ENCODE measurements at regions not wholly inside any gene's neighbourhood (a gene's known extent, or its start where the extent isn't known, plus 50 kb on each side); places are given as distances from the start of the nearest gene placed in this dataset.
"Not testable (repeated sequence)": the region's sequence is repeated elsewhere in the genome, so short reads cannot be mapped to it uniquely, and the experiment has no call there.

DNA sequence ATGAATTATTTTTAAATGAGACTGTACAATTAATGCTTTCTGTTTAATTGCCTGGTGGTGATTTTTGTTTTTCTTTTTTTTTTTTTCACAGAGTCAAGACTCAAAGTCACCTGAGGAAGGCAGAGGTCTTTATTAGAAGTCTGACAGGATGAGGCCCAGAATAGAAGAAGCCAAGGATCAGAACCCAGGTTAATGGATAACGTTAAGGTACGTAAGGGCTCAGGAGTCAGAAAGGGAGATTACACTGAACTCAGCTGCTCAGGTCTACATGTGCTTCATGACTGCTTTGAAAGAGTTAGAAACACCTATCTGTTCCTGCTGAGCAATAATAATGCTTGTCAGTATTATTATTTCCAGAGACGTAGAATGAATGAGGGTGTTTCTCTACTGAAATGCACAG, 196.5 kb downstream of the LRATD1 start:
- DNase-seq, result no peak

- peak in 1 of 2 experiments; percentile 43 for DNase-seq
Measured at GRCh38 chr2:14831458-14831857, 198.9 kb downstream of the LRATD1 start.

- no peak for DNase-seq
Measured at GRCh38 chr2:14843507-14844204, 211.1 kb downstream of the LRATD1 start.

DNA sequence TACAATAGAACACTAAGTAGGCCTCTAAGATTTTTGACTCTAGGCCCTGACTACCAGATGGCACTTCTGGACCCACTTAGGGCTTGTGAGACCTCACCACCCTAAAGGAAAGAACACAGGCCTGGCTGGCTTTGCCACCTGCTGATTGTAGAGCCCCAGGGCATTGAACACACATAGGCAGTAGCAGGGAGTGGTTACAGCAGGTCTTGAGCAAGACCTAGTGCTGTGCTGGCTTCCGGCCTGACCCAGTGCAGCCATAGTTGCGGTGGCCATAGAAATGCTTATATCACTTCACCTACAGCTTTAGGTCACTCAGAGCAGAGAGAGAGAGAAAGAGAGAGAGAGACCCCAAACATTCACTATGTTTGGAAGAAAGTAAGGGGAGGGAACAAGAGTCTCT, 223.2 kb downstream of the LRATD1 start:
- no peak for DNase-seq

DNA sequence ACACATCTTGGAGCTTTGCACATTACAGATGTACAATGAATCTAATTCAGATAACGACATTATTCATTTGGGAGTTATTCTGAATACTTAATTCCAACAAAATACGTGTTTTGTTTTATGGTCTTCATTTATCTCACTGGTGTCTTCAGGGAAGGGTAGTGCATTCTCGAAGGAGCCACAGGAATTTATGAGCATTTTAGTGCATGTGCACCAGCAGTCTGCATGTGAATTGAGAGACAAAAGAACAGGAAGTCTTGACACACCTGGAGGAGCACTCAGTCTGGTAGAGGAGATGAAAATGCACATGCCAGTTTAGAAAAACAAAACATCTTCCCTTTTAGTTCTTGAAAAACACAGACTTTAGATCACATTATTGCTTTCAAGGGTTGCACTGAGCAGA, 228.7 kb downstream of the LRATD1 start:
- DNase-seq, result no peak

DNA sequence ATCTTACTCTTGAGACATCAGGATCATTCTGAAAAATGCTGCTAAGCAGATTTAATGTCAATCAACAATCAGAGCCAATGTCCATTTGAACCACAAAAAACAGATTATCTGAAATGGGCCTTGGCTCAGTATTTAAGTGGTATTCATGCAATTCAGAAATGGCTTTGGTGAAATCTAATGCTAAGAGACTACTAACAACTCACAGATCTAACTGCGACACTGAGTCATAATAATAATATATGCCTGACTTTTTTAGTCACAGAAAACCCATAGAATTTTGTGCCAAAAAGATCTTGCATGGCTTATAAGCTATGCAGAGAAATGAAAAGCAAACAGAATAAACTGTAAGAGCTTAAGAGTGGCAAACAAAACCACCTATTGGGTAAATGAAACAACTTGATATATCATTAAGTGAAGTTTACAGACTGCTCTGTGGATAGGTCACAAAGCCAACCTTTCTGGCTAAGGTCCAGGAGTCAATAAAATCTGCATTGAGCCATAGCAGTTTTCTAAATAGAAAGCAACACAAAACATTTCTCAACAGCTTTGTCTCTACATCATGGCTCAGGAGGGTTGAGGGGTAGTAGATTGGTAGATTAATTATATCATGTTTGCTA, 234.3 kb downstream of the LRATD1 start:
- no peak for DNase-seq

DNA sequence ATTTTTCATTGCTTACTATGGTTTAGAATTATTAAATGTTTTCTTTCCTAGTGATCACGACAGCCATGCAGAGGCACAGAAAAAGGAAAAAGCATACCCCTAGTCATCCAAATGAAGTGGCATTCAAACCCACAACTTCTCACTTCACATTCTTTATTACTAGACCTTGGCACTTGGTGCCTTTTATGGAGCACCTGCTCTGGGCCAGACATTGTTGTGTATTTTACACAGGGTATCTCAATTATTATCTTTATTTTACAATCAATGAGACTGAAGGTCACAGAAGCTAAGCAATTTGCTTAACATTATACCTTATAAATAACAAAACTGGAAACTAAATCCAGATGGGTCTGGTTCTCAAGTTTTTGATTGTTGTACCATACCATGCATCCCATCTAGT, 235.3 kb downstream of the LRATD1 start:
- no peak for DNase-seq

GRCh38 chr2:14872779-14873325, 240.3 kb downstream of the LRATD1 start:
- DNase-seq, result no peak

DNA sequence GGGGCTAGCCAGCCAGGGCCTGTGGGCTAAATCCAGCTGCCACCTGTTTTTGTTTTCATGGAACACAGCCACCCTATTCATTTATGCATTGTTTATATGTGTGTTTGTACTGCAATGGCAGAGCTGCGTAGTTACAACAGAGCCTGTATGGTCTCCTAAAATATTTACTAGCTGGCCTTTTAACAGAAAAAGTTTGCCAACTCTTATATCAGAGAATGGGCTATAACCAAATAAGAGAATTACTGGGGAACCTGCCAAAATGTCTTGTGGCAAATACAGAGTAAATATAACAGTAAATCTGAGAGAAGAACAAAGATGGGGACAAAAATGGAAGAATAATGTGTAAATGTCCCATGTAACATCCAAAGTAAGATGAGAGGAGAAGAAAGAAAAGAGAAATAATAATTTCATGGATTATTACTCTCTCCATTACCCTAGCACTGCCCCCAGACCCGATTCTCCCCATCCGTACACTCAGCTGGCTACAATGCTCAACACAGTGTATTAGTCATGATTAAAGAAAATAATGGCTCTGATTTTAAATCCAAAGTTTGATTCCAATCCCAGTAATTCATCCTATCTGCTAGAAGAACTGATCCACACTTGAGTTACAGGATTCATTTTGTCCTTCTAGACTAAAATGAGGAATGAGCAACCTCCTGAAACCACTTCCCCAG, 249.3 kb downstream of the LRATD1 start:
- DNase-seq, result no peak

DNA sequence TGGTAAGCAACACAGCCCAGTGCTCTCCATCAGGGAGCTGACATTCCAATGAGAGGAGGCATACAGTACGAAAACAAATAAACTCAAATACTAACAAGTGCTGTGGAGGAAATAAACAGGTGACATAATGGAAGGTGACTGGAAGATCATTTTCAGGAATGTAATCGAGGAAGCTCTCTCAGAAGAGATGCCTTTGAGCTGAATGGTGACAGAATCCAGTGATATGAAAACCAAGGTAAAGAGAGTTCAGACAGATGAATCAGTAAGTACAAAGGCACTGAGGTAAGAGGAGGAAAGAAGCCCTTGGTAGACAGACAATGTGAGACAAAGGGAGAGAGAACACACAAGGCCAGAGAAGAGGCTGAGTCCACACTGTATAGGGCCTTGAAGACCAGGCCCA, 252.1 kb downstream of the LRATD1 start:
- no peak for DNase-seq

DNA sequence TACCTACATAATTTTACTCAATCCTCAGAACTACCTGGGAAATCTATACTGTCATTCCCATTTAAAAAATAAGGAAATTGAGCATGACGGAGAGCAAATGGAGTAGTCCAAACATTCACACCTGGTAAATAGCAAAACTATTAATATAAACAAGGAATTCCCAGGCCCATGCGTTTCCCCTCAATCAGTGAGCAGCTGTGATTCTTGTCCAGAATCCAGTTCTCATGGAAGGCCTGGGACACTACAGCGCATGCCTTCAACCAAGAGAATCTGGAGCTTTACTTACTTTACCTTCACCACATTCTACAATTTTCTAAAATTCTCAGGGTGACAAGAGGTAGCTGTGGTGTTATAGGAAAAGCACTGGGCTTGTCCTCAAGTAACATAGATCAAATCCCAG, 259.0 kb downstream of the LRATD1 start:
- DNase-seq, result no peak

DNA sequence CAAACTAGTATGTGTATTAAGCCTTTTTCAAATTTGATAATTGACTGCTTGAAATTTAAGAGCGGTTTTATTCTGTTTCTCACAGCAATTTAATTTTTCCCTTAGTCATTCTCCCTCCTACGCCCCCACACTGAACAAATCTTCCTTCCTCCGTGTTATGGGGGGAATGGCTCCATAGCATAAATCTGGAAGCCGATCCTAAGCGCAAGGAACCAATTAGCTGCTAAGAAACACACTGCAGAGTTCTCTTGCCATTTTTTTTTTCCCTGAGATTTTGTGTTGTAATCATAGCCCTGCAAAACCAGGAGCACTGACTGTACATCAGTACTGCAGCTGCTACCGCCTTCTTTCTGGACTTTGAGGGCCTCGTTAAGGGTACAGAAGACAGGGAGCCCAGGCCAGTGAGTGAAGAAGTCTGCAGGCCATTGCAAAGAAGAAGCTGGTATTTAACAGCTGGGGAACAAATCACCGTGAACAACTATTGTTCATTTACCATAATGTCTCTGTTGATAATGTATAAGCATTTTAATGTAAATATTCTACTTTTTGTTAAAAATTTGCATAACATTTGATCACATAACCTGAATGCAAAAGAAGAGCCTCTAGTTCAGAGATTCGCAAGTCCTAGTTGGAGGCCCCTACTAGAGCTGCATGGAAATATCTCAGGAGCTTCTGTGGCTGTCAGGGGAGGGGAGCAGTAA, 264.0 kb downstream of the LRATD1 start:
- DNase-seq, result peak in 1 of 2 experiments; percentile 13

DNA sequence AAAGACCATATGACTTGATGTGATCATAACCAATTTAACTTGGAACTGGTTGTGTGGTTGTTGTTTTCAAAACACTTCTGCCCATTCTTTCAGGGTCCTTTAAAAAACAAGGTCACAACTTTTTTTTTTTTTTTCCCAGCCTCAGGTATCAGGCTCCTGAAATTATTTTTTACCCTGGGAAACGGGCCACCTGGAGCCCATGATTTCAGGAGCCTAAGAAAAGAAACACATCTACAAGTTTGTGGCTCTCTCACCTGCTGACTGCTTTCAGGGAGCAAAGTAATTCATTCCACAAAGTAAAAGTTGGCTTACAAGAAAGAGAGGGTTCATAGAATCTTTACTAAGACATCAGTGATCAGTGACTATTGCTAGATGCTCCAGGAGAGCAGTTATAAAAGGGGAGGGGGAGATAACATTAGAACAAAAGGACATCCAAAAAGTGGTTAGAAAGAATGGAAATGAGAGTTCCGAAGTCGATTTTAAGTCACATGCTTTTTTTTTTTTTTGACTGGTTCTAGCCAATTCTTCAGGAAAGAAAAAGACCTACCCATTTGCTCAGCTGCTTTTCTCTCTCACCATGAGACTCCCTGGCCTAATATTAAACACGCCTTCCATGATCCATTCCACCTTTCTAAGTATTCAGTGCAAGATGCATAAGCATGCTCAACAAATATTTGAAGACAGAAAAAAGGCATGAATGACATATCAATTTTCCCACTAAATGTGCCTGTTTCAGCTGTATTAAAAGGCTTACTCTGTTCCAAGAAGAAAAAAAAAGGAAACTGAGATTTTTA, 267.3 kb downstream of the LRATD1 start:
- DNase-seq, result no peak

DNA sequence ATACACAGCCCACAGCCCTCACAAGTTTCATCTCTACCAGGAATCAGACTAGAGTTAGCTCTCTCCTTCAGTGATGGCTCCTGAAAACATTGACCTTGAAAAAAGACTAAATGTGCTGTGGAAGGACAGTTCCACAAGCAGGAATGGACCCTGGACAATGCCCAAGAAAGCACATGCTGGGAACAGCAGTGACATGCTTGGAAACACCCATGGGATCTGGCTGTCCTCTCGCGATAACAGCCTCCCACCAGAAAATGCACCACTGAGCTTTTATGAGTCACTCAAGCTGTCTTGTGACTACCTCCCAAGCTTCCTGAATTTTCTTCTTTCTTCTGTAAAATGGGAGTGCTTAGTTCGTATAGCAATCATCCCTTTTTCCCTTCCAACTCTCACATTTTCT, 269.2 kb downstream of the LRATD1 start:
- no peak for DNase-seq

DNA sequence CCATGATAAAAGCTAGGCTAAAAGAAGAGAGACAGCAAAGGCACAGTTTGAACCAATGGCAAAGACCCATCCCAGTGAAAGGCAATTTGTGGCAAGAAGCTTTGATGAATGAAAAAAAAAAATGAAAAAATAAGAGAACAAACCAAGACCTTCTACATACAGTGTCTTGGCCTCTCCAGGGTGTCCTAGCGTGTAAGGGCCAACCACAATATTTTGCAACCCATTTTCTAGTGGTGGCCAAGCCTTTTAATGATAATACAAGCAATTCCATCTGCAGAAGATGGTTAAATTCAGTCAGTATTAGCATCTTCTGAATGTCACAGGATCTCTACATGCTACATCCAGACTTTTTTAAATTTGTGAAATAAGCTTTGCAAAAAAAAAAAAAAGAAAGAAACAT, 270.4 kb downstream of the LRATD1 start:
- no peak for DNase-seq

GRCh38 chr2:14903709-14904374, 271.3 kb downstream of the LRATD1 start:
- DNase-seq, result peak; percentile 33 to 74

DNA sequence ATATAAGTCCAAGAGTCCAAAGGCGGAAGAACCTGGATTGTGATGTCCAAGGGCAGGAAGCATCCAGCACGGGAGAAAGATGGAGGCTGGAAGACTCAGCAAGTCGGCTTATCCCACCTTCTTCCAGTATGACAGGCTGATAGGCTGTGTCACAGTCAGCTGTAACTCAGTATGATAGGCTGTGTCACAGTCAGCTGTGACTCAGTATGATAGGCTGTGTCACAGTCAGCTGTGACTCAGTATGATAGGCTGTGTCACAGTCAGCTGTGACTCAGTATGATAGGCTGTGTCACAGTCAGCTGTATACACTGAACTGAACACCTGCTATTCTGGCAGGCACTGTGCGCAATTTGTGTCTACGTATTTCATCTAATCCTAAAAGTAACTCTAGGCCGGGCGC, 271.9 kb downstream of the LRATD1 start:
- not testable (repeated sequence) for DNase-seq

- no peak for DNase-seq
Measured at GRCh38 chr2:14905571-14905970, 273.1 kb downstream of the LRATD1 start.

DNA sequence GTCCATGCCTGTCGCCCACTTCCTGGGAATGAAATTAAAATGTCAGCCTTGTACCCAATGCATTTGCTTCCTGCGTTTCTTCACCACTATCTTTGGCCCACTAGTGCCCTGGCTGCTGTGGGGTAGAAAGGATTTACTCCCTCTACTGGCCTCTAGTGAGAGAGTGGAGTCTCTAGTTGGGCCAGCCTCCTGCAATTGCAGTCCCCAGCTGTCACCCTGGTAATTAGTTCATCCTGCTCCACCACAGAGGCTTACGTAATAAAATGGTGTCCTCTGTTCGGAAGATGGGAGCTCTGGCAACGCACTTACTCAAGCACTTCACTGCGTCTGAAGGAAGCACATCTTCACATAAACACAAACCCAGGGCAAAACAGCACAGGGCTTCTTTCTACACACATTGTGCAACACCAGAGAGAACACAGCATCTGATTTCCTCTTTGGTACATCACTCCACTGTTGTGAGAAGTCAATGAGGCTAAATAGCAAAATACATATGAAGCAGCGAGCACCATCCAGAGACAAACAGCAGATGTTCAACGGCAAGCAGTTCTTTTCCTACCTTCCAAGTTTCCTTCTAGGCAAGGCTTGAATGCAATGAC, 274.6 kb downstream of the LRATD1 start:
- DNase-seq, result peak; percentile 87 to 94

DNA sequence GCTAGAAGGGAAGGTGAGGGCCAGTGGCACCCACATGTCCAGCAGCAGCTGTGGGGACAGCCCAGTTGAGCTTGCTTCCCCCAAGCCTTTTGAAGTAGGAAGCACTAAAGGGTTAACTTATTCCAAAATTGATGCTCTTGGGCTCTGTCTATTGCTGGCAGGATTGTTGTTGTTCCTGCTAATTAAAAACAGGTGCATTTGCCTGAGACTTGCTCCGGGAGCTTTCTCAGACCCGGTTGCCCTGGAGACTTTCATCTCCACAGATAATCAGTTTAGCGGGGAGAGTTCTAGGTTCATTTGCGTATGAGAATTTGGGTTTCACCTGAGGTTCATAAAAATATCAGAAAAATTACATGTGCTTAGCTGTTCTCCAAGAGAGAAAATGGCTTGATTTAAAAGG, 277.3 kb downstream of the LRATD1 start:
- no peak for DNase-seq

DNA sequence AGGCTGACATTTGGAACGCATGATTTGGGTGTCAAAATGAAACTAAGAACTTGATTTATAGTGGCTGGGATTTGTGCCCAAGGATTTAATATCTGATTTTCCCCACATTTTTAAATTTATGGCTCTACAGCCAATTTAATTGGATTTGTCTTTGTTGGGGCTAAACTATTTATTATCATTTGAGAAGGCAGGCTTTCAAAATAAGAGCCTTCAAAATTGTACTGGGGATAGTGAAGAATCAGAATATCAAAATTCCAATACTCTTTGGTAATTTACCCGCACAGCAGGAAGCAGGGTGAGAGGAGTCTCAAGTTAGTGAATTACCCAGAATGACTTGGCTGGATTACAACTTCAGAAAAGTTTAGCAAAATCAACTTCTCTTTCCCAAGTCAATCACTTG, 278.1 kb downstream of the LRATD1 start:
- no peak for DNase-seq

DNA sequence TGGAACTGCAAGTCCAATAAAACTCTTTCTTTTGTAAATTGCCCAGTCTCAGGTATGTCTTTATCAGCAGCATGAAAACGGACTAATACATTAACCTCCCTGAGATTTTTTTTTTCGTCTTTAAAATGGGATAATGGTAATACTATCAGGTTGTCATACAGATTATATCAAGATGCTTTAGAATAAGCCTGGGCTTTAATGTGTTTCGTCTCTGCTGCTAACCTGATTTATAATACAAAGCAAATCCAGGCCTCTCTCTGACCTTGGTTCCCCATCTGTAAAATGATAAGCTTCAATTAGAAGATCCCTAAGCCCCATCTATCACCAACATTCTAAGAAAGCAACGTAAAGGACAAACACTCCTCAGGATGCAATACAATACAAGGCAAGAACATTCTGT, 283.5 kb downstream of the LRATD1 start:
- DNase-seq, result no peak

Data from NCI-H524 (cell line).